ENCODE measurements at regions not wholly inside any gene's neighbourhood (a gene's known extent, or its start where the extent isn't known, plus 50 kb on each side); places are given as distances from the start of the nearest gene placed in this dataset.

DNA sequence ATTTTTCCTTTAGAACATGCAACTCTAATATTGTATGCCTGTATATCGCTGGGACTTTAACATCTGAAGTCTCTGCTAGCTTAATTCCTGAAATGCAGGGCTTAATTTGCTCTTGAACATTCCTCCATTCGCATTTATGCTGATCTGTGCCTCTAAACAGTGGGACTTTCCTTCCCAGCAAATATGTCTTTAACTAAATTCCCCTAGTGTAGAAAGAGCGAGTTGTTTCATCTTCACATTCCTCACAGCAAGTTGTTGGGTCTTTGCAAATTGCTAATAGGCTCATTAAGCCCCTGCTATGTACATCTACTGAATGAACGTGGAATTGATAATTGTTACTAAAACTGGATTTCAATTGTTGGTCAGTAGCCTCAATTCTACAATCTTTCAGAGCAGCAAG is 118.4 kb upstream of the OBI1 start:
- CTCF ChIA-PET = no interaction called here
- H3K9ac ChIP-seq = no peak overlapping the region
- H3K79me2 ChIP-seq (ENCODE audit: insufficient read depth) = no peaks in the 10 kb centered on the region
- H3K27me3 ChIP-seq (ENCODE audit: insufficient read depth) = no peaks in the 10 kb centered on the region
- H3K9me3 ChIP-seq = no peaks in the 10 kb centered on the region
- H3K36me3 ChIP-seq (replicated peaks in 1 of 2; ENCODE audit: control insufficient read depth in 1 of 2, insufficient read depth in 2 of 2, low read length in 1 of 2) = no peaks in the 10 kb centered on the region
- H3K4me2 ChIP-seq = no peak overlapping the region
- TF ChIP-seq TEAD4 (IDR thresholded peaks at IDR 0.05; ENCODE audit: borderline replicate concordance, insufficient read depth) (no peak), GABPA (IDR thresholded peaks at IDR 0.05; ENCODE audit: low read depth) (no peak), RAD21 (IDR thresholded peaks at IDR 0.05; ENCODE audit: low read length) (no peak)
- no peak overlapping the region for H3K27ac ChIP-seq (ENCODE audit: low read depth in 2 of 2, low read length in 1 of 2)
- H4K20me1 ChIP-seq (ENCODE audit: insufficient read depth) = no peaks in the 10 kb centered on the region
- no peak overlapping the region for H3K4me3 ChIP-seq (ENCODE audit: low read depth in 2 of 2, low read length in 1 of 2)
- 32% methylated on average over 4 of the region's 4 CpGs for WGBS (ENCODE audit: low lambda C conversion rate)
- no peaks in the 10 kb centered on the region for H3F3A ChIP-seq (replicated peaks; ENCODE audit: insufficient read depth)
- no peaks in the 10 kb centered on the region for H3K9me2 ChIP-seq
- H3K4me1 ChIP-seq (ENCODE audit: control insufficient read depth in 1 of 2, insufficient read depth in 2 of 2, low read depth in 1 of 2, low read length in 1 of 2) = no peaks in the 10 kb centered on the region
- no peak for DNase-seq
- POLR2A ChIA-PET = no interaction called here
- H2AFZ ChIP-seq (ENCODE audit: low read depth) = no peak overlapping the region

DNA sequence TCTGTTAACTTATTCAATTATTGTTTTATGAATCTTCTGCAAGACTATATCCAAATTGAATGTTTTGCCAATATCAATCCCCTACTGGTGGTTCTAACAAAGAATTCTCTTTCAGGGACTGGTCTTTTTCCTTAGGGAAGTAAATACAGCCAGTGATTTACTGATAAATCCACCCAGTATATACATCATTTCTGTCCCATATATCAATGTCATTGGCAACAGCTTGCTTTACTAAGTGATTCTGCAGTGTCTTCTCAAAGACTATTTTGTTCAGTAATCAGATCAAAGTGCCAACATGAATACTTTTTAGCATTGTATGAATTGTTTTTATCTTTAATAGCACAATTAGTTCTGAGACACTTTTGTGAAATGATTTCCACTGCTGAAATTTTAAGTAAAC is 114.0 kb upstream of the OBI1 start:
- Histone ChIP-seq H3K9me3 (no peaks in the 10 kb centered on the region), H3K79me2 (ENCODE audit: insufficient read depth) (no peaks in the 10 kb centered on the region), H3K4me1 (ENCODE audit: control insufficient read depth in 1 of 2, insufficient read depth in 2 of 2, low read depth in 1 of 2, low read length in 1 of 2) (no peaks in the 10 kb centered on the region), H4K20me1 (ENCODE audit: insufficient read depth) (no peaks in the 10 kb centered on the region), H3K4me3 (ENCODE audit: low read depth in 2 of 2, low read length in 1 of 2) (no peak overlapping the region), H3K4me2 (no peak overlapping the region), H2AFZ (ENCODE audit: low read depth) (no peak overlapping the region), H3K9ac (no peak overlapping the region), H3F3A (replicated peaks; ENCODE audit: insufficient read depth) (no peaks in the 10 kb centered on the region), H3K9me2 (no peaks in the 10 kb centered on the region), H3K27me3 (ENCODE audit: insufficient read depth) (no peaks in the 10 kb centered on the region), H3K36me3 (replicated peaks in 1 of 2; ENCODE audit: control insufficient read depth in 1 of 2, insufficient read depth in 2 of 2, low read length in 1 of 2) (no peaks in the 10 kb centered on the region), H3K27ac (ENCODE audit: low read depth in 2 of 2, low read length in 1 of 2) (no peak overlapping the region)
- ChIA-PET POLR2A (no interaction called here), CTCF (no interaction called here)
- DNase-seq = no peak
- TF ChIP-seq NRF1 (IDR thresholded peaks at IDR 0.05; ENCODE audit: low read depth, low read length) (no peak), ELF1 (IDR thresholded peaks at IDR 0.05) (no peak), TCF12 (IDR thresholded peaks at IDR 0.05) (no peak), SIN3A (IDR thresholded peaks at IDR 0.05; ENCODE audit: borderline replicate concordance, low read depth, low read length) (no peak), EP300 (IDR thresholded peaks at IDR 0.05; ENCODE audit: borderline replicate concordance in 1 of 2, low read depth in 1 of 2, low read length in 1 of 2) (no peak), TEAD4 (IDR thresholded peaks at IDR 0.05; ENCODE audit: borderline replicate concordance, insufficient read depth) (no peak), FOXJ3 (CRISPR knock-in tag; IDR thresholded peaks at IDR 0.05) (no peak)

DNA sequence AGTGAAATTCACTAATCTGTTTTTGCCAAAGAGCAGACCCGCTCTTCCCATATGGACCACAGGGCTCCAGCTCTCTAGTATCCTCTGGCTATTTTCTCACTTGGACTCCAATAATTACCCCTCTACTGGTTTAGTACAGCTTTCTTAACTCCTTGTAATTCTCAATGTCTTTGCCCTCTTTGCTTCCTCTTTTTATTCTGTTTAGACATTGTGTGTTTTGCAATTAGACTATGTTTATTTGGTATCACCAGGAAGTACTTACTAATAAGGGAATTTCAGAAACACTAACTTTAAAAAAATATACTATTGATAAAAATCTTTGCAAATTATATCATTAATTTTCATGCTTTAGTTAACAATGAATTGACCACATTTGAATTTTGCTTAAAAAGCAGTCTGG is 111.6 kb upstream of the OBI1 start:
- Histone ChIP-seq H3K27ac (ENCODE audit: low read depth in 2 of 2, low read length in 1 of 2) (no peak overlapping the region), H2AFZ (ENCODE audit: low read depth) (no peak overlapping the region), H3K4me2 (no peak overlapping the region), H3K9me2 (no peaks in the 10 kb centered on the region), H3K27me3 (ENCODE audit: insufficient read depth) (no peaks in the 10 kb centered on the region), H4K20me1 (ENCODE audit: insufficient read depth) (no peaks in the 10 kb centered on the region), H3K79me2 (ENCODE audit: insufficient read depth) (no peaks in the 10 kb centered on the region), H3K4me1 (ENCODE audit: control insufficient read depth in 1 of 2, insufficient read depth in 2 of 2, low read depth in 1 of 2, low read length in 1 of 2) (no peaks in the 10 kb centered on the region), H3K36me3 (replicated peaks in 1 of 2; ENCODE audit: control insufficient read depth in 1 of 2, insufficient read depth in 2 of 2, low read length in 1 of 2) (no peaks in the 10 kb centered on the region), H3K4me3 (ENCODE audit: low read depth in 2 of 2, low read length in 1 of 2) (no peak overlapping the region), H3K9ac (no peak overlapping the region), H3K9me3 (no peaks in the 10 kb centered on the region), H3F3A (replicated peaks; ENCODE audit: insufficient read depth) (no peaks in the 10 kb centered on the region)
- DNase-seq = no peak
- ChIA-PET POLR2A (no interaction called here), CTCF (no interaction called here)
- WGBS (ENCODE audit: low lambda C conversion rate) = 48% methylated on average over 1 of the region's 1 CpG
- TF ChIP-seq RAD21 (IDR thresholded peaks at IDR 0.05; ENCODE audit: low read length) = no peak
- TF ChIP-seq, protein P1, sequence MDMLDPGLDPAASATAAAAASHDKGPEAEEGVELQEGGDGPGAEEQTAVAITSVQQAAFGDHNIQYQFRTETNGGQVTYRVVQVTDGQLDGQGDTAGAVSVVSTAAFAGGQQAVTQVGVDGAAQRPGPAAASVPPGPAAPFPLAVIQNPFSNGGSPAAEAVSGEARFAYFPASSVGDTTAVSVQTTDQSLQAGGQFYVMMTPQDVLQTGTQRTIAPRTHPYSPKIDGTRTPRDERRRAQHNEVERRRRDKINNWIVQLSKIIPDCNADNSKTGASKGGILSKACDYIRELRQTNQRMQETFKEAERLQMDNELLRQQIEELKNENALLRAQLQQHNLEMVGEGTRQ (IDR thresholded peaks at IDR 0.05; ENCODE audit: borderline replicate concordance, low read depth, low read length) = no peak
- TF ChIP-seq, protein P2, sequence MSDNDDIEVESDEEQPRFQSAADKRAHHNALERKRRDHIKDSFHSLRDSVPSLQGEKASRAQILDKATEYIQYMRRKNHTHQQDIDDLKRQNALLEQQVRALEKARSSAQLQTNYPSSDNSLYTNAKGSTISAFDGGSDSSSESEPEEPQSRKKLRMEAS (IDR thresholded peaks at IDR 0.05; ENCODE audit: low read depth) = no peak
- TF ChIP-seq, protein P3, sequence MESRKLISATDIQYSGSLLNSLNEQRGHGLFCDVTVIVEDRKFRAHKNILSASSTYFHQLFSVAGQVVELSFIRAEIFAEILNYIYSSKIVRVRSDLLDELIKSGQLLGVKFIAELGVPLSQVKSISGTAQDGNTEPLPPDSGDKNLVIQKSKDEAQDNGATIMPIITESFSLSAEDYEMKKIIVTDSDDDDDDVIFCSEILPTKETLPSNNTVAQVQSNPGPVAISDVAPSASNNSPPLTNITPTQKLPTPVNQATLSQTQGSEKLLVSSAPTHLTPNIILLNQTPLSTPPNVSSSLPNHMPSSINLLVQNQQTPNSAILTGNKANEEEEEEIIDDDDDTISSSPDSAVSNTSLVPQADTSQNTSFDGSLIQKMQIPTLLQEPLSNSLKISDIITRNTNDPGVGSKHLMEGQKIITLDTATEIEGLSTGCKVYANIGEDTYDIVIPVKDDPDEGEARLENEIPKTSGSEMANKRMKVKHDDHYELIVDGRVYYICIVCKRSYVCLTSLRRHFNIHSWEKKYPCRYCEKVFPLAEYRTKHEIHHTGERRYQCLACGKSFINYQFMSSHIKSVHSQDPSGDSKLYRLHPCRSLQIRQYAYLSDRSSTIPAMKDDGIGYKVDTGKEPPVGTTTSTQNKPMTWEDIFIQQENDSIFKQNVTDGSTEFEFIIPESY (IDR thresholded peaks at IDR 0.05; ENCODE audit: borderline replicate concordance, low read depth) = no peak
- TF ChIP-seq, protein P4, sequence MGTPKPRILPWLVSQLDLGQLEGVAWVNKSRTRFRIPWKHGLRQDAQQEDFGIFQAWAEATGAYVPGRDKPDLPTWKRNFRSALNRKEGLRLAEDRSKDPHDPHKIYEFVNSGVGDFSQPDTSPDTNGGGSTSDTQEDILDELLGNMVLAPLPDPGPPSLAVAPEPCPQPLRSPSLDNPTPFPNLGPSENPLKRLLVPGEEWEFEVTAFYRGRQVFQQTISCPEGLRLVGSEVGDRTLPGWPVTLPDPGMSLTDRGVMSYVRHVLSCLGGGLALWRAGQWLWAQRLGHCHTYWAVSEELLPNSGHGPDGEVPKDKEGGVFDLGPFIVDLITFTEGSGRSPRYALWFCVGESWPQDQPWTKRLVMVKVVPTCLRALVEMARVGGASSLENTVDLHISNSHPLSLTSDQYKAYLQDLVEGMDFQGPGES (IDR thresholded peaks at IDR 0.05; ENCODE audit: low read depth, low read length) = no peak
- TF ChIP-seq TCF12 (IDR thresholded peaks at IDR 0.05) = no peak
- no peak for TF ChIP-seq NRF1 (IDR thresholded peaks at IDR 0.05; ENCODE audit: low read depth, low read length)
- no peak for TF ChIP-seq EP300 (IDR thresholded peaks at IDR 0.05; ENCODE audit: borderline replicate concordance in 1 of 2, low read depth in 1 of 2, low read length in 1 of 2)
- TF ChIP-seq GATA2 (CRISPR knock-in tag; IDR thresholded peaks at IDR 0.05) = no peak
- no peak for TF ChIP-seq POLR2AphosphoS5 (IDR thresholded peaks at IDR 0.05; ENCODE audit: low read depth, low read length)
- TF ChIP-seq JUND (IDR thresholded peaks at IDR 0.05) = no peak
- no peak for TF ChIP-seq ELF1 (IDR thresholded peaks at IDR 0.05)
- TF ChIP-seq SMC3 (IDR thresholded peaks at IDR 0.05; ENCODE audit: low read depth, low read length) = no peak
- TF ChIP-seq EZH2phosphoT487 (IDR thresholded peaks at IDR 0.05; ENCODE audit: borderline replicate concordance, low read depth) = no peak

Data from SK-N-SH (cell line).